Ovary (tissue), 3 donors: ENCODE measurements at regions not wholly inside any gene's neighbourhood (a gene's known extent, or its start where the extent isn't known, plus 50 kb on each side); places are given as distances from the start of the nearest gene placed in this dataset.
"Not testable (repeated sequence)": the region's sequence is repeated elsewhere in the genome, so short reads cannot be mapped to it uniquely, and the experiment has no call there.

ENCODE experiments used
- CTCF ChIP-seq, 3 donors: fragments of 450-650 bp in 2 of 3; fragments of 200-600 bp in 1 of 3; IDR thresholded peaks; one replicate each; pipeline versions ENCODE4 v1.5.1 to v1.8.0; 2016 to 2022; ENCODE audit warnings: antibody characterized with exemption in 3 of 3, mild to moderate bottlenecking in 1 of 3
- EP300 ChIP-seq: sonication (generic); formaldehyde crosslinking; IDR thresholded peaks from one replicate; pipeline ENCODE4 v1.6.1; 2017; ENCODE audit warnings: antibody characterized with exemption
- POLR2A ChIP-seq: fragments of 450-650 bp; IDR thresholded peaks from one replicate; pipeline ENCODE4 v1.6.1; 2017; ENCODE audit warnings: antibody characterized with exemption, mild to moderate bottlenecking, moderate library complexity
- donor health status: DM: no; HTN: no; CAD: no.

- TF ChIP-seq CTCF (IDR thresholded peaks at IDR 0.05); POLR2A; EP300: not testable (repeated sequence)
Observed at GRCh38 chr9:39624048-39624447, 268.6 kb downstream of the SPATA31A1 start.
